ENCODE measurements at regions not wholly inside any gene's neighbourhood (a gene's known extent, or its start where the extent isn't known, plus 50 kb on each side); places are given as distances from the start of the nearest gene placed in this dataset.

GRCh38 chr7:145681646-145682045, 435.0 kb upstream of the CNTNAP2 start:
- no peak overlapping the region for H2AFZ ChIP-seq (replicated peaks; ENCODE audit: low read length, poor library complexity)
- H3K14ac ChIP-seq (replicated peaks; ENCODE audit: low read depth, low read length) = no peak overlapping the region
- H3K9ac ChIP-seq (ENCODE audit: low read depth, low read length) = no peak overlapping the region
- no peak overlapping the region for H3K27ac ChIP-seq (ENCODE audit: insufficient read depth, low read length)
- POLR2A ChIA-PET (ENCODE audit: unreplicated experiment) = no interaction called here
- no peak overlapping the region for H3K23ac ChIP-seq (ENCODE audit: low read depth, low read length)
- BruUV-seq (replicated peaks) = no TSS peak
- no peak overlapping the region for H2BK120ac ChIP-seq (ENCODE audit: low read depth, low read length)
- CTCF ChIA-PET = interaction anchor here (0.8 kb wide), 1 partner anchor 11 kb away, joined by 3 read pairs; no protein-coding TSS in a partner anchor
- no peak overlapping the region for H3K4me3 ChIP-seq (ENCODE audit: insufficient read depth, low read depth, low read length)
- no peak overlapping the region for H3K4me2 ChIP-seq (ENCODE audit: low read depth, low read length)
- no CpG with 5 or more reads among the region's 3 CpGs for WGBS, 2 experiments (ENCODE audit: extremely low coverage in 2 of 2, insufficient read length in 1 of 2)
- DNase-seq (no peak), ATAC-seq (ENCODE audit: low read depth) (no peak)
- H4K5ac ChIP-seq (ENCODE audit: low read depth, low read length) = no peak overlapping the region
- H2BK20ac ChIP-seq (ENCODE audit: low read depth, low read length) = no peak overlapping the region
- H4K8ac ChIP-seq (ENCODE audit: low read depth in 2 of 2, low read length in 2 of 2) = no peak overlapping the region
- no peaks in the 10 kb centered on the region for H3K9me1 ChIP-seq (ENCODE audit: insufficient read depth, low read length)
- no peak for TF ChIP-seq MAFK (IDR thresholded peaks at IDR 0.05; ENCODE audit: low read depth, low read length)
- TF ChIP-seq BHLHE40 (IDR thresholded peaks at IDR 0.05; ENCODE audit: low read depth, low read length) = no peak
- no peak for TF ChIP-seq CEBPB (IDR thresholded peaks at IDR 0.05; ENCODE audit: low read depth, low read length)
- TF ChIP-seq RFX5 (IDR thresholded peaks at IDR 0.05; ENCODE audit: low read depth, low read length) = no peak
- TF ChIP-seq NFE2L2 (IDR thresholded peaks at IDR 0.05; ENCODE audit: low read depth, low read length) = no peak
- no peak for TF ChIP-seq MXI1 (IDR thresholded peaks at IDR 0.05; ENCODE audit: borderline replicate concordance, low read depth, low read length)
- TF ChIP-seq MAZ (IDR thresholded peaks at IDR 0.05; ENCODE audit: borderline replicate concordance, low read depth, low read length) = no peak
- TF ChIP-seq CHD1 (IDR thresholded peaks at IDR 0.05; ENCODE audit: low read depth, low read length) = no peak
- TF ChIP-seq POLR2A (IDR thresholded peaks at IDR 0.05; ENCODE audit: low read depth, low read length) = no peak
- no peak for TF ChIP-seq USF2 (IDR thresholded peaks at IDR 0.05; ENCODE audit: low read depth, low read length)
- no peak for TF ChIP-seq CTCF (conservative IDR thresholded peaks at IDR 0.05; ENCODE audit: low read depth, low read length)
- no peak for TF ChIP-seq SMC3 (IDR thresholded peaks at IDR 0.05; ENCODE audit: low read depth, low read length)
- TF ChIP-seq FOS (IDR thresholded peaks at IDR 0.05; ENCODE audit: low read depth, low read length) = no peak
- H3K27me3 ChIP-seq (ENCODE audit: control insufficient read depth, insufficient read depth, low read length) = no peaks in the 10 kb centered on the region
- H2BK5ac ChIP-seq (ENCODE audit: low read depth, low read length, poor library complexity, severe bottlenecking) = no peak overlapping the region
- no peak overlapping the region for H3K18ac ChIP-seq (ENCODE audit: low read depth, low read length)
- intact Hi-C loops (cut with micrococcal nuclease) = no loop called here
- no peak overlapping the region for H3K56ac ChIP-seq (ENCODE audit: extremely low read depth, insufficient read depth, low read length)
- H2AK5ac ChIP-seq (ENCODE audit: low read depth, low read length) = no peak overlapping the region
- H3K9me3 ChIP-seq (ENCODE audit: control insufficient read depth, insufficient read depth, low read length) = 0 out of 2 replicates have a peak, but pooled peaks cover 2% of the 10 kb centered on the region
- no peak overlapping the region for H4K91ac ChIP-seq (ENCODE audit: insufficient read depth, low read depth, low read length)
- no peaks in the 10 kb centered on the region for H3K36me3 ChIP-seq (ENCODE audit: control insufficient read depth, insufficient read depth, low read length)
- no peaks in the 10 kb centered on the region for H3K4me1 ChIP-seq (ENCODE audit: control insufficient read depth, insufficient read depth, low read length)
- in situ Hi-C loops (cut with MboI; ENCODE audit: low sequenced_read_pairs) = no loop called here
- no peak overlapping the region for H3K4ac ChIP-seq (ENCODE audit: low read depth, low read length)
- no peaks in the 10 kb centered on the region for H3K79me1 ChIP-seq (ENCODE audit: low read depth in 1 of 2, low read length in 2 of 2)
- no peaks in the 10 kb centered on the region for H4K20me1 ChIP-seq (ENCODE audit: insufficient read depth, low read length)
- dilution Hi-C loops (cut with HindIII; ENCODE audit: low sequenced_read_pairs, unreplicated experiment) = no loop called here
- no peak overlapping the region for H2BK15ac ChIP-seq (ENCODE audit: low read depth, low read length)
- H2AK9ac ChIP-seq (replicated peaks; ENCODE audit: low read depth, low read length, poor library complexity) = no peak overlapping the region

All from IMR-90 (cell line).